ENCODE measurements at regions not wholly inside any gene's neighbourhood (a gene's known extent, or its start where the extent isn't known, plus 50 kb on each side); places are given as distances from the start of the nearest gene placed in this dataset.
"Not testable (repeated sequence)": the region's sequence is repeated elsewhere in the genome, so short reads cannot be mapped to it uniquely, and the experiment has no call there.

DNA sequence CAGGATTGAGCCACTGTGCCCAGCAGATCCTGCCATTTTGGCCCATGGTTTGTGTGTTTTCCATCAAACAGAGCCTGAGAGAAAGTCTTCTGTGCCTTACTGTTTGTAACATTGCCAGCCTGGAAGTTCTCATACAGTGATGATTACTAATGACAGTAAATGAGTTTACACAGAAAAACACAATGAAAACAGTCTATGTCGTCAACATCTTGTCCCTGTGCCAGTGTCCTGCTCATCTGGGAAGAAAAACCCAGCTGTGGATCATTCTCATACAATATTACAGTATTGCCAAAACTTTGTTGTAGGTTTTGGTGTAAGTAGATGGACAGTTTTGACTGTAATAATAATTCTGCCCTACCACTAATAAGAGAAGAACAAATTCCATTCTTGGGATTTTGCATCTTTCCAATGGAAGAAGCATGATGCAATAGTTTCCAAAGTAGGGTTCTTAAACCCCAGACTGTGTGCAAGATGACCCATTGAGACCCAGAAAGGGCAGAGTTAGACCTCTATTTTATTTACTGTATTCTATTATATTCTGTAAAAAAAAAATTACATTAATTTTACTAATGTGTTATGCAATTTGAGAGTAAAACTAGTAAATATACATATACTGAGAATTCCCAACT is 135.0 kb upstream of the JARID2 start:
- Histone ChIP-seq H3K27ac (ENCODE audit: low read depth, low read length) (no peak overlapping the region), H3K9me3 (ENCODE audit: control insufficient read depth in 1 of 2, low read length in 2 of 2) (no peaks in the 10 kb centered on the region), H3K9ac (ENCODE audit: low read depth in 1 of 2, low read length in 2 of 2) (no peak overlapping the region), H3K4me1 (ENCODE audit: control insufficient read depth in 1 of 2, insufficient read depth in 2 of 2, low read length in 2 of 2) (no peaks in the 10 kb centered on the region), H3K36me3 (ENCODE audit: control insufficient read depth in 1 of 2, insufficient read depth in 2 of 2, low read length in 2 of 2) (no peaks in the 10 kb centered on the region), H3K27me3 (ENCODE audit: control insufficient read depth in 1 of 2, insufficient read depth in 2 of 2, low read length in 2 of 2) (peaks cover 0 to under 1% of the 10 kb centered on the region in 2 donors), H3K4me3 (ENCODE audit: low read depth in 1 of 2, low read length in 2 of 2) (no peak overlapping the region)

DNA sequence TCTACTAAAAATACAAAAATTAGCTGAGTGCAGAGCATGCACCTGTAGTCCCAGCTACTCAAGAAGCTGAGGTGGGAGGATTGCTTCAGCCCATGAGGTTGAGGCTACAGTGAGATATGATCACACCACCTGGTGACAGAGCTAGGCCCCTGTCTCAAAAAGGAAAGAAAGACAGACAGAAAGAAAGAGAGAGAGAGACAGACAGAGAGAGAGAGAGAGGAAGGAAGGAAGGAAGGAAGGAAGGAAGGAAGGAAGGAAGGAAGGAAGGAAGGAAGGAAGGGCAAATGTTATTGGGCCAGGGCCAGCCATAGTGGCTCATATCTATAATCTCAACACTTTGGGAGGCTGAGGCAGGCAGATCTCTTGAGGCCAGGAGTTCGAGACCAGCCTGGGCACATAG is 134.3 kb upstream of the JARID2 start:
- not testable (repeated sequence) for H3K27ac ChIP-seq (ENCODE audit: low read depth, low read length); H3K9me3 ChIP-seq (ENCODE audit: control insufficient read depth in 1 of 2, low read length in 2 of 2); H3K4me1 ChIP-seq (ENCODE audit: control insufficient read depth in 1 of 2, insufficient read depth in 2 of 2, low read length in 2 of 2); H3K36me3 ChIP-seq (ENCODE audit: control insufficient read depth in 1 of 2, insufficient read depth in 2 of 2, low read length in 2 of 2); H3K9ac ChIP-seq (ENCODE audit: low read depth in 1 of 2, low read length in 2 of 2); H3K4me3 ChIP-seq (ENCODE audit: low read depth in 1 of 2, low read length in 2 of 2); H3K27me3 ChIP-seq (ENCODE audit: control insufficient read depth in 1 of 2, insufficient read depth in 2 of 2, low read length in 2 of 2)

DNA sequence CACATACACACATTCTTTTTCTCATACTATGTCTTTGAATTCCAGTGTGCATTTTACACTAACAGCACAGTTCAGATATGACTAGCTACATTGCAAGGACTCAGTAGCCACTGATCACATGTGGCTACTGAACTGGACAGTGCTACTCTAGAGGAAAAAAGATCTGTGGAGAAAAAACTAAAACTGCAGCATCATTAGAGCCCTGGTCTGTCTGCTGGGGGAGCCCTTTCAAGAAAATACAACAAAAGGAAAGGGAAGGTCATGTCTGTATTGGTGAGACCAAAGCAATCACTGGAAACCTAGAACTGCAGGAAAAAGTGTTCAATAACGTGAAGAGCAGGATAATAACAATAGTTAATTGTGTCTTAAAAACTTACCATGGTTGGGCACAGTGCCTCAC is 132.3 kb upstream of the JARID2 start:
- Histone ChIP-seq H3K9me3 (ENCODE audit: control insufficient read depth in 1 of 2, low read length in 2 of 2) (no peaks in the 10 kb centered on the region), H3K4me3 (ENCODE audit: low read depth in 1 of 2, low read length in 2 of 2) (no peak overlapping the region), H3K4me1 (ENCODE audit: control insufficient read depth in 1 of 2, insufficient read depth in 2 of 2, low read length in 2 of 2) (no peaks in the 10 kb centered on the region), H3K36me3 (ENCODE audit: control insufficient read depth in 1 of 2, insufficient read depth in 2 of 2, low read length in 2 of 2) (no peaks in the 10 kb centered on the region), H3K9ac (ENCODE audit: low read depth in 1 of 2, low read length in 2 of 2) (no peak overlapping the region), H3K27ac (ENCODE audit: low read depth, low read length) (no peak overlapping the region), H3K27me3 (ENCODE audit: control insufficient read depth in 1 of 2, insufficient read depth in 2 of 2, low read length in 2 of 2) (peaks cover 0 to 3% of the 10 kb centered on the region in 2 donors)

DNA sequence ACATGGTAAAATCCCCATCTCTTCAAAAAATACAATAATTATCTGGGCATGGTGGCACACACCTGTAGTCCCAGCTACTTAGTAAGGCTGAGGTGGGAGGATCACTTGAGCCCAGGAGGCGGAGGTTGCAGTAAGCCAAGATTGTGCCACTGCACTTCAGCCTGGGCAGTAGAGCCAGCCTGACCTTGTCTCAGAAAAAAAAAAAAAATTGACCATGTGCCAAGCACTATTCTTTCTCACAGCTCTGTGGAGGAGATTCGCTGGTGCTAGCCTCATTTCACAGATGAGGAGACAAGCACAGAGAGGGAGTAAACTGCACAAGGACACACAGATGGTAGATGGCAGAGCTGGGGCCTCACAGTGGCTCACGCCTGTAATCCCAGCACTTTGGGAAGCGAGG is 131.8 kb upstream of the JARID2 start:
- no peak overlapping the region for H3K4me3 ChIP-seq (ENCODE audit: low read depth in 1 of 2, low read length in 2 of 2)
- no peak overlapping the region for H3K27ac ChIP-seq (ENCODE audit: low read depth, low read length)
- H3K36me3 ChIP-seq (ENCODE audit: control insufficient read depth in 1 of 2, insufficient read depth in 2 of 2, low read length in 2 of 2) = no peaks in the 10 kb centered on the region
- peaks cover 0 to 3% of the 10 kb centered on the region in 2 donors for H3K27me3 ChIP-seq (ENCODE audit: control insufficient read depth in 1 of 2, insufficient read depth in 2 of 2, low read length in 2 of 2)
- H3K9ac ChIP-seq (ENCODE audit: low read depth in 1 of 2, low read length in 2 of 2) = no peak overlapping the region
- no peaks in the 10 kb centered on the region for H3K9me3 ChIP-seq (ENCODE audit: control insufficient read depth in 1 of 2, low read length in 2 of 2)
- no peaks in the 10 kb centered on the region for H3K4me1 ChIP-seq (ENCODE audit: control insufficient read depth in 1 of 2, insufficient read depth in 2 of 2, low read length in 2 of 2)

DNA sequence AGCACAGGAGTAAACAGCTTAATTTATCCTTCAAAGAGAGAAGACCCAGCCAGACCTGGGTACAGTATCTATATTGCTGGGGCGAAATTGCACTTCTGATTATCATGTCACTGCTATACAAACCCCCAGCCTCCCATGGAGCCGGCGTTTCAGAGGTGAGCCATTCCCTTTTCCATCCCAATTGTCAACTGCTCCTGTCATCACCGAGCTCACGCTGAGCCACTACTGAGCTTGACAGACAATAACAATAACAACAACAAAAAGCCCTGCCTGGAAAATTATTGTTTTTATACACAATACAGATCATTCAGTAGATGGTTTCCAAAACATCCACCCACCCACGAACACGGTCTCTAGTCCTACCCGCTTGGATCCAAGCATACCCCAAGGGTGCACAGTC is 129.0 kb upstream of the JARID2 start:
- no peak overlapping the region for H3K4me3 ChIP-seq (ENCODE audit: low read depth in 1 of 2, low read length in 2 of 2)
- no peak overlapping the region for H3K9ac ChIP-seq (ENCODE audit: low read depth in 1 of 2, low read length in 2 of 2)
- peaks cover 0 to 3% of the 10 kb centered on the region in 2 donors for H3K27me3 ChIP-seq (ENCODE audit: control insufficient read depth in 1 of 2, insufficient read depth in 2 of 2, low read length in 2 of 2)
- no peaks in the 10 kb centered on the region for H3K4me1 ChIP-seq (ENCODE audit: control insufficient read depth in 1 of 2, insufficient read depth in 2 of 2, low read length in 2 of 2)
- H3K9me3 ChIP-seq (ENCODE audit: control insufficient read depth in 1 of 2, low read length in 2 of 2) = no peaks in the 10 kb centered on the region
- no peaks in the 10 kb centered on the region for H3K36me3 ChIP-seq (ENCODE audit: control insufficient read depth in 1 of 2, insufficient read depth in 2 of 2, low read length in 2 of 2)
- no peak overlapping the region for H3K27ac ChIP-seq (ENCODE audit: low read depth, low read length)

DNA sequence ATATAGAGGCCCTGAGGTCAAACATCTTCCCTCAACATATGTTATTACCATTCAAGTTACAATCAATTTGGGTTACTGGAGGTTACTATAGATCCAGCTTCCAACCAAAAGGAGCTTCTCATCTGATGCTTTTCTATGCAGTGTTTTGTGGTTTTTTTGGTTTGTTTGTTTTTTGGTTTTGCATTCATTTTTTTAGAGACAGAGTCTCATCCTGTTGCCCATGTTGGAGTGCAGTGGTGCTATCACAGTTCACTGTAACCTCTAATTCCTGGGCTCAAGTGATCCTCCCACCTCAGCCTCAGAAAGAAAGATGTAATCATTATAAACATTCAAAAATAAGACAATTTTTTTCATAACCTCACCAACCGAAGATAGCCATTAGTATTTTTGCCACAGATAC is 124.4 kb upstream of the JARID2 start:
- H3K4me1 ChIP-seq (ENCODE audit: control insufficient read depth in 1 of 2, insufficient read depth in 2 of 2, low read length in 2 of 2) = no peaks in the 10 kb centered on the region
- no peak overlapping the region for H3K27ac ChIP-seq (ENCODE audit: low read depth, low read length)
- no peaks in the 10 kb centered on the region for H3K36me3 ChIP-seq (ENCODE audit: control insufficient read depth in 1 of 2, insufficient read depth in 2 of 2, low read length in 2 of 2)
- H3K9me3 ChIP-seq (ENCODE audit: control insufficient read depth in 1 of 2, low read length in 2 of 2) = no peaks in the 10 kb centered on the region
- no peak overlapping the region for H3K9ac ChIP-seq (ENCODE audit: low read depth in 1 of 2, low read length in 2 of 2)
- H3K27me3 ChIP-seq (ENCODE audit: control insufficient read depth in 1 of 2, insufficient read depth in 2 of 2, low read length in 2 of 2) = no peaks in the 10 kb centered on the region
- no peak overlapping the region for H3K4me3 ChIP-seq (ENCODE audit: low read depth in 1 of 2, low read length in 2 of 2)

DNA sequence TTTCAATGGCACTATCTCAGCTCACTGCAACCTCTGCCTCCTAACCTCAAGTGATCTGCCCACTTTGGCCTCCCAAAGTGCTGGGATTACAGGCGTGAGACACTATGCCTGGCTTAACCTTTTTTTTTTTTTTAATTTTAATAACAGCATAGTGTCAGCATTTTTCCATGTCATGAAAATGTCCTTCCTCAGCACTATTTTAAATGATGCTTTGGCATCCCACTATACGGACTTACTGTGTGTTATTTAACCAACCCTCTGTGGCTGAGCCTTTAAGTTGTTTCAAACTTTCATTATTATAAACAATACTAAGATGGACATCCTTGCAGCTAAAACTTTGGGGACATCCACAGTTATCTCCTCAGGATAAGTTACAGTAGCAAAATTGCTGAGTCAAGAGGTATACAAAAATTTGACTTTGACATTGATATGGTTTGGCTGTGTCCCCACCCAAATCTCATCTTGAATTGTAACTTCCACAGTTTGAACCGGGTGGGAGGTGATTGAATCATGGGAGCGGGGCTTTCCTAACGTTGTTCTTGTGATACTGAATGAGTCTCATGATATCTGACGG is 123.8 kb upstream of the JARID2 start:
- Histone ChIP-seq H3K36me3 (ENCODE audit: control insufficient read depth in 1 of 2, insufficient read depth in 2 of 2, low read length in 2 of 2) (no peaks in the 10 kb centered on the region), H3K4me3 (ENCODE audit: low read depth in 1 of 2, low read length in 2 of 2) (no peak overlapping the region), H3K9ac (ENCODE audit: low read depth in 1 of 2, low read length in 2 of 2) (no peak overlapping the region), H3K4me1 (ENCODE audit: control insufficient read depth in 1 of 2, insufficient read depth in 2 of 2, low read length in 2 of 2) (no peaks in the 10 kb centered on the region), H3K27ac (ENCODE audit: low read depth, low read length) (no peak overlapping the region), H3K27me3 (ENCODE audit: control insufficient read depth in 1 of 2, insufficient read depth in 2 of 2, low read length in 2 of 2) (no peaks in the 10 kb centered on the region), H3K9me3 (ENCODE audit: control insufficient read depth in 1 of 2, low read length in 2 of 2) (no peaks in the 10 kb centered on the region)

DNA sequence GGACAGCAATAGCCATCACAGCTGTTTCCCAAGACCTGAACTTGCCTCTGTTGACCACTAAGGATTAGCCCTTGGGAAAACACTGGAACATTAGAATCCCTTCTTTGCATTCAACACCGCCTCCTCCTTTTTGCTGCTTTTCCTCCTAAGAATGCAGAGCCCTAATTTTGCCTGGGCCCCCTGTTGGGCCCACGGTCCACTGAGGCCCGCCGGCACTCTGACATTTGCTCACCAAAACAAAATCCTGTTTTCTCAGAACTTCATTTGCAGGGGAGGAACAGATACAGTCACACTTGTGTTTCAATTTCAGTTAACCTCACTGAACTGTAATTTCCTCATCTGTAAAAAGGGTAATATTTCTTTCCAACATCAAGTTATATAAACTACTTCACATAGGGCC is 116.0 kb upstream of the JARID2 start:
- Histone ChIP-seq H3K4me1 (ENCODE audit: control insufficient read depth in 1 of 2, insufficient read depth in 2 of 2, low read length in 2 of 2) (no peaks in the 10 kb centered on the region), H3K9me3 (ENCODE audit: control insufficient read depth in 1 of 2, low read length in 2 of 2) (no peaks in the 10 kb centered on the region)

DNA sequence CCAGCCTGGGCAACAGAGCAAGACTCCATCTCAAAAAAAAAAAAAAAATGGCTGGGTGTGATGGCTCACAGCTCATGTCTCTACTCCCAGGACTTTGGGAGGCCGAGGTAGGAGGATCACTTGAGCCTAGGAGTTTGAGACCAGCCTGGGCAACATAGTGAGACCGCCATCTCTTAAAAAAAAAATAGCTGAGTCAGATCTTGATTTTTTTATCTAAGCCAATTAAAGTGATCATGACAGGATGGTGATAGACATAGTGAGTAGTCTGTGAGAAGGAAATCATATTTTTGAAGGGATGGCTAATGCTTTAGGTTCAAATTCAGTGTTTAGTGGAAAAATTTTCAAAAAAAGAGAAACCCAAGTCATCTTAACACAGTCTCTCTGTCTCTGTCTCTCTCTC is 114.6 kb upstream of the JARID2 start:
- H3K9ac ChIP-seq (ENCODE audit: low read depth in 1 of 2, low read length in 2 of 2) = no peak overlapping the region
- H3K4me3 ChIP-seq (ENCODE audit: low read depth in 1 of 2, low read length in 2 of 2) = no peak overlapping the region
- H3K27ac ChIP-seq (ENCODE audit: low read depth, low read length) = no peak overlapping the region
- H3K27me3 ChIP-seq (ENCODE audit: control insufficient read depth in 1 of 2, insufficient read depth in 2 of 2, low read length in 2 of 2) = no peaks in the 10 kb centered on the region
- H3K36me3 ChIP-seq (ENCODE audit: control insufficient read depth in 1 of 2, insufficient read depth in 2 of 2, low read length in 2 of 2) = no peaks in the 10 kb centered on the region
- H3K4me1 ChIP-seq (ENCODE audit: control insufficient read depth in 1 of 2, insufficient read depth in 2 of 2, low read length in 2 of 2) = no peaks in the 10 kb centered on the region
- no peaks in the 10 kb centered on the region for H3K9me3 ChIP-seq (ENCODE audit: control insufficient read depth in 1 of 2, low read length in 2 of 2)

More for the DNA sequence above, 116.0 kb upstream of the JARID2 start:
- no peak overlapping the region for H3K27ac ChIP-seq (ENCODE audit: low read depth, low read length)
- H3K27me3 ChIP-seq (ENCODE audit: control insufficient read depth in 1 of 2, insufficient read depth in 2 of 2, low read length in 2 of 2) = no peaks in the 10 kb centered on the region
- H3K9ac ChIP-seq (ENCODE audit: low read depth in 1 of 2, low read length in 2 of 2) = no peak overlapping the region
- no peaks in the 10 kb centered on the region for H3K36me3 ChIP-seq (ENCODE audit: control insufficient read depth in 1 of 2, insufficient read depth in 2 of 2, low read length in 2 of 2)
- H3K4me3 ChIP-seq (ENCODE audit: low read depth in 1 of 2, low read length in 2 of 2) = no peak overlapping the region

DNA sequence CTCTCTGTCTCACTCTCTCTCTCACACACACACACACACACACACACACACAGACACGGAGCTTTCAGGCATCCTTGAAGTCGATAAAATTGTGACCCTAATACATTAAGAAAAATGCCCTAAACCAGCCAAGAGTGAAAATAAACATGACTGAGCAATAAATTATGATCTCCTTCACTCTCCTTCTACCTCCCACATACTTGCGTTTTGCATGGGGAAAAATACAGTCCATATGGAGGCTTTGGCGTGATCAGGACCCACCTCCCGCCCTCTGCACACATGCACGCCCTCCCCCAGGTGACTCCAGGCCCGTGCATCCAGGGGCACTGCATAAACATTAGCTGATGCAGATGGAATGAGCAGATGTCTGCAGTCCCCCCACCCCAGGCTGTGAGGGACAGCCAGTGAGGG is 114.2 kb upstream of the JARID2 start:
- H3K4me3 ChIP-seq (ENCODE audit: low read depth in 1 of 2, low read length in 2 of 2) = no peak overlapping the region
- H3K27ac ChIP-seq (ENCODE audit: low read depth, low read length) = no peak overlapping the region
- H3K27me3 ChIP-seq (ENCODE audit: control insufficient read depth in 1 of 2, insufficient read depth in 2 of 2, low read length in 2 of 2) = no peaks in the 10 kb centered on the region
- no peak overlapping the region for H3K9ac ChIP-seq (ENCODE audit: low read depth in 1 of 2, low read length in 2 of 2)
- no peaks in the 10 kb centered on the region for H3K4me1 ChIP-seq (ENCODE audit: control insufficient read depth in 1 of 2, insufficient read depth in 2 of 2, low read length in 2 of 2)
- no peaks in the 10 kb centered on the region for H3K9me3 ChIP-seq (ENCODE audit: control insufficient read depth in 1 of 2, low read length in 2 of 2)
- H3K36me3 ChIP-seq (ENCODE audit: control insufficient read depth in 1 of 2, insufficient read depth in 2 of 2, low read length in 2 of 2) = no peaks in the 10 kb centered on the region
